OCI-LY1 (cell line): ENCODE measurements at regions not wholly inside any gene's neighbourhood (a gene's known extent, or its start where the extent isn't known, plus 50 kb on each side); places are given as distances from the start of the nearest gene placed in this dataset.

Experiments used
- CTCF ChIP-seq: fragments of 200-600 bp; sonication (generic), shearing (Covaris generic); IDR thresholded peaks from 2 replicates; pipeline ENCODE4 v1.5.1; 2017; ENCODE audit warnings: mild to moderate bottlenecking, antibody characterized with exemption, low read length, moderate library complexity, mixed read lengths
- EZH2 ChIP-seq: fragments of 200-600 bp; sonication (generic), shearing (Covaris generic); IDR thresholded peaks from 2 replicates; pipeline ENCODE4 v1.8.0; 2017; ENCODE audit warnings: borderline replicate concordance, mixed run types, mild to moderate bottlenecking, antibody characterized with exemption, low read length, moderate library complexity, mixed read lengths

DNA sequence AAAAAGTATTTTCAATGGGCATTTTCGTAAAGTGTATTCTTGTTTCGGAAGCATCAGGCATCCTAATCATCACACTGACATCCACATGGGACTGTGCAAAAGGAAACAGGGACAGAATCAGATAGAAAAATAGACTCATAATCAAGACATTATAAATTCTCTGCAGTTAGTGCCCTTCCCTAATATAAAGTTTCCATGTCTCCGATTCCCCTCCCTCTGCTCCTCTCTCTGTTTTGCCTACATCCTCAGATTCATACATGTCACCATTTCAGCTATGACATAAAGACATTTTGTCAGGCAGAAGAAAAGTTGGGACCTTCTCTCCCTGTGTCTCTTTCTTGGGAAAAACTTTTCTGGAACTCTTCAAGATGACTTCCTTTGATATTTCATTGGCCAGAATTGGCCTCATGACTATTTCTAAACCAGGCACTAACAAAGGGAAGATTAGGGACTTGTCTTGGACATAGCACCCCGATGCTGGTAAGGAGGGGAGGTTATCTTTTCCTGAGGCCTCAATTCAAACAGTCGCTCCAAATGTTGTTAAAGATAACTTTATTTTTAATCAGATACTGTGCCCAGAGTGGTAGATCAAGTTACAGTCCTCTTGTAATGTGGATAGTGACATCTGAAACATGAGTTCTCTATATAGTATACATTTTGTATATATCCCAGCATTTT, 212.1 kb upstream of the BTG1 start:
- TF ChIP-seq CTCF, result no peak
- TF ChIP-seq EZH2, result no peak
